ENCODE measurements at regions not wholly inside any gene's neighbourhood (a gene's known extent, or its start where the extent isn't known, plus 50 kb on each side); places are given as distances from the start of the nearest gene placed in this dataset.

DNA sequence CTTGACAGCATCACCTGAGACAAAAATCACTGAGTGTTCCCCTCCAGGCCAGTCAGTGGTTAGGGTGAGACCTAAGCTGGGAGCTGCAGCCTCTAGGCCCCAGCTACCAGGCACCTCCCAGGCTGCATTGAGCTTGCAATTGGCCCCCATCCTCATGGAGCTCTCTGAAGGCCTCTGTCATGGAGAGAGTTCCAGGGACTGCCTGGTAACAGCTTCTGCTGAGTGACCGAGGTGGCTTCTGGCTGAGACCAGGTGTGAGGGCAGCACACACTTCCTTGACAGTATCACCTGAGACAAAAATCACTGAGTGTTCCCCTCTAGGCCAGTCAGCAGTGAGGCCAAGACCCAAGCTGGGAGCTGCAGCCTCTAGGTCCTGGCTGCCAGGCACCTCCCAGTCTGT, 283.0 kb downstream of the SMOC2 start:
- TF ChIP-seq CTCF (IDR thresholded peaks at IDR 0.05; ENCODE audit: extremely low read depth, insufficient read depth, missing control alignments) = no peak
- DNase-seq (ENCODE audit: low spot score) = no peak
- in situ Hi-C loops (cut with MboI; ENCODE audit: low pct_unique_long_range_greater_than_20kb, low sequenced_read_pairs, unreplicated experiment) = no loop called here

GRCh38 chr6:168722397-168722796, 281.4 kb downstream of the SMOC2 start:
- DNase-seq (ENCODE audit: low spot score) = no peak
- TF ChIP-seq CTCF (IDR thresholded peaks at IDR 0.05; ENCODE audit: extremely low read depth, insufficient read depth, missing control alignments) = no peak
- in situ Hi-C loops (cut with MboI; ENCODE audit: low pct_unique_long_range_greater_than_20kb, low sequenced_read_pairs, unreplicated experiment) = no loop called here

DNA sequence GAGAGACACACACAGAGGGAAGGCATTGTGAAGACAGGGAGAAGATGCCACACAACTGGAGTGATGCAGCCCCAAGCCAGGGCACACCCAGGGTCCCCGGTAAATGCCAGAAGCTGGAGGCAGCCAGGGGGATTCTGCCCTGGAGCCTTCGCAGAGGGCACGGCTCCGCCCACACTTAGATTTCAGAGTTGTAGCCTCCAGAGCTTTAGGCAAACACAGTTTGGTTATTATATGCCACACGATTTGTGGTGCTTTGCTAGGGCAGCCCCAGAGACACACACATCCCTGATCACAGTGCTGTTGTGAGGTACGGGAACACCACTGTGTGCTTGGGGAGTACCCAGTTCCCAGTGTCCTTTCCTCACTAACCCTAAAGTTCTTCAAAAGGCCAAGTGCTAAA, 280.6 kb downstream of the SMOC2 start:
- DNase-seq (ENCODE audit: low spot score) = no peak
- no peak for TF ChIP-seq CTCF (IDR thresholded peaks at IDR 0.05; ENCODE audit: extremely low read depth, insufficient read depth, missing control alignments)
- in situ Hi-C loops (cut with MboI; ENCODE audit: low pct_unique_long_range_greater_than_20kb, low sequenced_read_pairs, unreplicated experiment) = no loop called here

- DNase-seq (ENCODE audit: low spot score) = no peak
- no peak for TF ChIP-seq CTCF (IDR thresholded peaks at IDR 0.05; ENCODE audit: extremely low read depth, insufficient read depth, missing control alignments)
- in situ Hi-C loops (cut with MboI; ENCODE audit: low pct_unique_long_range_greater_than_20kb, low sequenced_read_pairs, unreplicated experiment) = no loop called here
Measured at GRCh38 chr6:168719901-168720300, 278.9 kb downstream of the SMOC2 start.

DNA sequence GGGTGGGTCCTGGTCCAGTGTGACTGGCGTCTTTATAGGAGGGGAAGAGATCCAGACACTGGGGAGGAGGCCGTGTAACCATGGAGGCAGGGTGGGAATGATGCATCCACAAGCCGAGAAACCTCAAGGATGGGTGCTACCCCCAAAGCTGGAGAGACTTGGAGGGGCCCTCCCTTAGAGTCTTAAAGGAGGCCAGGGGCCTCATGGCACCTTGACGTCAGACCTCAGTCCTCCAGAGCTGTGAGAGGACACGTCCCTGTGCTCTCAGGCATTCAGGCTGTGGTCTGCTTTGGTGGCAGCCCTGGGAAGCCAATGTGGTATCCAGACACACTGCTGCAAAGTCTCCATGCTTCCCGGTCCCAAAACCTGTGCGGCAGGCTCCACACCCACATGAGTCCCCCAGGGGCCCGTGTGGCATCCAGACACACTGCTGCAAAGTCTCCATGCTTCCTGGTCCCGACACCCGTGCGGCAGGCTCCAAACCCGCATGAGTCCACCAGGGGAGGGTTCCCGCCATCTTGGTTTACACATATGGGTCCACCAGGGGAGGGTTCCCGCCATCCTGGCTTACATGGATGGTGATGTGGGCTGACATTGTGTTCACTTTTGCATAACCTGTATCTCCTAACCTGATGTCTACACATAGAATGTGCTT, 278.0 kb downstream of the SMOC2 start:
- no peak for TF ChIP-seq CTCF (IDR thresholded peaks at IDR 0.05; ENCODE audit: extremely low read depth, insufficient read depth, missing control alignments)
- in situ Hi-C loops (cut with MboI; ENCODE audit: low pct_unique_long_range_greater_than_20kb, low sequenced_read_pairs, unreplicated experiment) = no loop called here
- DNase-seq (ENCODE audit: low spot score) = no peak
